ENCODE measurements at regions not wholly inside any gene's neighbourhood (a gene's known extent, or its start where the extent isn't known, plus 50 kb on each side); places are given as distances from the start of the nearest gene placed in this dataset.

GRCh38 chr4:135194477-135194876 is 992.9 kb upstream of the PABPC4L start:
- no peak overlapping the region for H3K4me3 Mint-ChIP-seq
- DNase-seq (ENCODE audit: low spot score) = no peak
- H3K4me1 Mint-ChIP-seq (ENCODE audit: low read depth) = no peaks in the 10 kb centered on the region
- no peaks in the 10 kb centered on the region for H3K36me3 Mint-ChIP-seq (ENCODE audit: low read depth)
- H3K27ac Mint-ChIP-seq = no peak overlapping the region
- no peaks in the 10 kb centered on the region for H3K9me3 Mint-ChIP-seq
- no peaks in the 10 kb centered on the region for H3K27me3 Mint-ChIP-seq (ENCODE audit: low read depth)

DNA sequence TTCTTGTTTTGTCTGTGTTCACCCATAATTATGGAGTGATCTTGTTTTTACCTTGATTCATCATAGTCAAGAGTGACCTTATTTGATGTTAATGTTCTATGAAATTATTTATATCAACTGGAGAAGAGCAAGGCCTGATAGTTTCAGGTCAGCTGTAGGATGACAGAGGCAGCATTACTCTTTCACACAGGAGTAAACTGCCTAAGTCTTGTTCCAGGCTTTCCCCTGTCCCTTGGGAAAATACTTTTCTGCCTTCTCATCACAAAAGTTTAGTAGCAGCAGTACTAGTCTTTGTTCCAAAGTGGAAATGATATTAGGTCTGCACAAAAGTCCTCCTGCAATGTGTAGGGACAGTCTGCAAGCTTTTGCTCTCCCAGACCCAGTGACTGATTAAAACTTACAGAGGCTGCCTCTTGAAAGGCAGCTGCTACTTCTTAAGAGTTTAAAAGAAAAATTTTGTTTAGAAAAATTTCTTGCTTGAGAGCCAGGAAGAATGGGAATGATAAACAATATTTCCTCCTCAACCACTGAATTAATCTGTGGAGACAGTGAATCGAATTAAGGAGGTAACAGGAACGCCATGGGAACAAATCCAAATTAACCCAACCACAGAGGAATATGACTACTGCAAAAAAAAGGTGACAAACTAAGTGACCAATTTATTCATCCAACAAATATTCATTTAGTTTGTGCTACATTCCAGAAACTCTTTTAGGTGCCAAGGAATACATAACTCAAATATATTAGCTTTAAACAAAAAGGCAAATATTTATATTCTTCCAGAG is 991.4 kb upstream of the PABPC4L start:
- Mint-ChIP-seq H3K9me3 (peaks cover 1% of the 10 kb centered on the region), H3K4me1 (ENCODE audit: low read depth) (no peaks in the 10 kb centered on the region), H3K27me3 (ENCODE audit: low read depth) (no peaks in the 10 kb centered on the region), H3K36me3 (ENCODE audit: low read depth) (no peaks in the 10 kb centered on the region), H3K27ac (no peak overlapping the region), H3K4me3 (no peak overlapping the region)
- no peak for DNase-seq (ENCODE audit: low spot score)

- no peak for DNase-seq (ENCODE audit: low spot score)
- Mint-ChIP-seq H3K27me3 (ENCODE audit: low read depth) (no peaks in the 10 kb centered on the region), H3K9me3 (peaks cover 3% of the 10 kb centered on the region), H3K36me3 (ENCODE audit: low read depth) (no peaks in the 10 kb centered on the region), H3K4me1 (ENCODE audit: low read depth) (no peaks in the 10 kb centered on the region), H3K27ac (no peak overlapping the region), H3K4me3 (no peak overlapping the region)
These were observed 990.0 kb upstream of the PABPC4L start for GRCh38 chr4:135191596-135191995.

DNA sequence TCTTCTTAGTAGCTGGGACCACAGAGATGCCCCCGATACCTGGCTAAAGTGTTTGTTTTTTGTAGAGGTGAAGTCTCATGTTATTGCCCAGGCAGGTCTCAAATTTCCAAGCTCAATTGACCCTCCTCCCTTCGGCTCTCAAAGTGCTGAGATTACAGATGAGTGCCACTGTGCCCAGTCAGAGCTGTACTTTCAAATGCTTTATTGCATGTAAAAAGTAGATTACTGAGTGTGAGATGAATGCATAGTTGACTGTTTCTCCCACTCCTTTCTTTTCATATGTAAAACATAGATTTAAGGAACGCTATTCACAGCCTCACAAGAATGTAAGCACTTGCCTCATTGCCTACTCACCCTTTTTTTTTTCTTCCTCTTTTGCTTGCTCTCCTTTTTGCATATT is 984.4 kb upstream of the PABPC4L start:
- DNase-seq (ENCODE audit: low spot score) = no peak
- Mint-ChIP-seq H3K27me3 (ENCODE audit: low read depth) (no peaks in the 10 kb centered on the region), H3K36me3 (ENCODE audit: low read depth) (no peaks in the 10 kb centered on the region), H3K4me3 (no peak overlapping the region), H3K9me3 (peaks cover 3% of the 10 kb centered on the region), H3K4me1 (ENCODE audit: low read depth) (no peaks in the 10 kb centered on the region), H3K27ac (no peak overlapping the region)

GRCh38 chr4:135185256-135185655 is 983.7 kb upstream of the PABPC4L start:
- Mint-ChIP-seq H3K4me3 (no peak overlapping the region), H3K36me3 (ENCODE audit: low read depth) (no peaks in the 10 kb centered on the region), H3K27ac (no peak overlapping the region), H3K27me3 (ENCODE audit: low read depth) (no peaks in the 10 kb centered on the region), H3K9me3 (peaks cover 7% of the 10 kb centered on the region), H3K4me1 (ENCODE audit: low read depth) (no peaks in the 10 kb centered on the region)
- DNase-seq (ENCODE audit: low spot score) = no peak

DNA sequence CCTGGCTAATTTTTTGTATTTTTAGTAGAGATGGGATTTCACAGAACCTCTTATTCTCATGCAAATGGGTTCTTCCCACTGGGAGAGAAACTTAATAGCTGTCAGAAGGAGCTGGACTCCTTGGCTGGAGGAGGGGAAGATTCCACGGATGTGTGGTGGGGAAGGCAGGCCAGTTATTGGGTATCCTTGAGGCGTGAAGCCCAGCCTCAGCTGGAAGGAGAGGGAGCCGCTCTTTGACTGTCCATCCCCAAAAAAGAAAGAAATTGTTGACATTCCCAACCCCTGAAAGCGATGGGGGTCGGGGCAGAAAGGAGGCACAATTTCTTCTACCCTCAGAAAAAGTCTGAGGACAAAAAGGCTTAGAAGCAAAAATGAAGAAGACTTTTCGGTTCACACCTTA is 983.1 kb upstream of the PABPC4L start:
- Mint-ChIP-seq H3K36me3 (ENCODE audit: low read depth) (no peaks in the 10 kb centered on the region), H3K4me3 (no peak overlapping the region), H3K27ac (no peak overlapping the region), H3K9me3 (peaks cover 7% of the 10 kb centered on the region), H3K4me1 (ENCODE audit: low read depth) (no peaks in the 10 kb centered on the region), H3K27me3 (ENCODE audit: low read depth) (no peaks in the 10 kb centered on the region)
- DNase-seq (ENCODE audit: low spot score) = no peak

DNA sequence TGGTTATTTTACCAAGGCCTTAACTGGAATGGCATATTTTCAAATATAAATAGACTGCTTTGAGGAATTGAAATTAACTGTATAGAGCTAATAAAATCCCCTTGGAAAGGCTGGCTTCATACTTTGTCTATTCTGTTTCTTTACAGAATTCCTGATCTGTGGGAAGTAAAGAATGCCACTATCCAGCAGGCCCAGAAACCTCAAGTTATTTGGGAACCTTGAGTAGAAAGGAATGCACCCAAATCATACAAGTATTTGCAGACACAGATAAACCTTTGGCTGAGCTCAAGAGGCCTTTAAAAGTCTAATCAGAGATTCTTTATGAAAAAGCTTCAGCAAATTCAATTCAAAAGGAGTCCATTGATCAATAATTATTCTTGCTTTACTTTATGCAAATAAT is 975.7 kb upstream of the PABPC4L start:
- H3K4me3 Mint-ChIP-seq = no peak overlapping the region
- H3K27ac Mint-ChIP-seq = no peak overlapping the region
- DNase-seq (ENCODE audit: low spot score) = no peak
- H3K36me3 Mint-ChIP-seq (ENCODE audit: low read depth) = no peaks in the 10 kb centered on the region
- H3K4me1 Mint-ChIP-seq (ENCODE audit: low read depth) = no peaks in the 10 kb centered on the region
- H3K27me3 Mint-ChIP-seq (ENCODE audit: low read depth) = no peaks in the 10 kb centered on the region
- peaks cover 10% of the 10 kb centered on the region for H3K9me3 Mint-ChIP-seq

DNA sequence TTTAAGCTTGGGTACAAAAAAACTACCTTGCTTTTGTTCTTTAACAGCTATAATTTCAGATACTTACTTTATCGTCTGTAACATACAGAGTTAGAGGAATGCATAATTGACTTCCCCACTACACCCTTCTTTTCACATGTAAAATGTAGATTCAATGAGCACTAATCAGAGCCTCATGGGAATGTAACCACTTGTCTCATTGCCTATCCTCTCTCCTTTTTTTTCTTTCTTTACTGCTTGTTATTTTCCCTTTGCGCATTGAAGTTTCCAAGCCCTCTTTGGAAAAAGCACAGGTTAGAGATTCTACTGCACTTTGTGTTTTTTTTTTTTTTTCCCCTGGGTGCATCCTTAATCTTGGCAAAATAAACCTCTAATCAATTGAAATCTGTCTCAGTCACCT is 965.1 kb upstream of the PABPC4L start:
- H3K4me3 Mint-ChIP-seq = no peak overlapping the region
- peaks cover 9% of the 10 kb centered on the region for H3K9me3 Mint-ChIP-seq
- H3K27me3 Mint-ChIP-seq (ENCODE audit: low read depth) = no peaks in the 10 kb centered on the region
- no peaks in the 10 kb centered on the region for H3K36me3 Mint-ChIP-seq (ENCODE audit: low read depth)
- DNase-seq (ENCODE audit: low spot score) = no peak
- no peak overlapping the region for H3K27ac Mint-ChIP-seq
- no peaks in the 10 kb centered on the region for H3K4me1 Mint-ChIP-seq (ENCODE audit: low read depth)

- Mint-ChIP-seq H3K9me3 (no peaks in the 10 kb centered on the region), H3K36me3 (ENCODE audit: low read depth) (no peaks in the 10 kb centered on the region), H3K27me3 (ENCODE audit: low read depth) (no peaks in the 10 kb centered on the region), H3K27ac (no peak overlapping the region), H3K4me3 (no peak overlapping the region), H3K4me1 (ENCODE audit: low read depth) (no peaks in the 10 kb centered on the region)
- DNase-seq (ENCODE audit: low spot score) = no peak
These were observed 963.0 kb upstream of the PABPC4L start for GRCh38 chr4:135164601-135165000.

DNA sequence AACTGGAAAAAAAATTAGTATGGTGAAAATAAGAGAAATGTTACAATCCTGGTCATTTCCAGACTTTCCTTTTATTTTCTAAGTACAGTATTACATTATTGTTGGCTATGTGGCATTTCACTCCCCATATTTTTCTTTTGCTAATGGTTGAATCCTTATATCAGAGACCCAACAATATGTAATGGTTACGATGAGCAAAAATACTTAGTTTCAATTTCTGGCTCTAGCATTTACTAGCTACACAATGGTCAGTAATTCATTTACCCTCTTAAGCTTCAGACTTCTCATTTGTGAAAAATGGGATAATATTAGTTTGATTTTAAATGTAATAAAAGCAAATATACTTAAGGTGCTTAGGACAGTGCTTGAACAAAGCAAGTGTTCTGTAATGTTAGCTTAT is 942.9 kb upstream of the PABPC4L start:
- H3K4me3 Mint-ChIP-seq = no peak overlapping the region
- H3K4me1 Mint-ChIP-seq (ENCODE audit: low read depth) = no peaks in the 10 kb centered on the region
- peaks cover 12% of the 10 kb centered on the region for H3K9me3 Mint-ChIP-seq
- no peak for DNase-seq (ENCODE audit: low spot score)
- H3K27me3 Mint-ChIP-seq (ENCODE audit: low read depth) = no peaks in the 10 kb centered on the region
- H3K27ac Mint-ChIP-seq = no peak overlapping the region
- H3K36me3 Mint-ChIP-seq (ENCODE audit: low read depth) = no peaks in the 10 kb centered on the region

GRCh38 chr4:135124196-135124595 is 922.6 kb upstream of the PABPC4L start:
- H3K27me3 Mint-ChIP-seq (ENCODE audit: low read depth) = no peaks in the 10 kb centered on the region
- no peak overlapping the region for H3K27ac Mint-ChIP-seq
- no peaks in the 10 kb centered on the region for H3K36me3 Mint-ChIP-seq (ENCODE audit: low read depth)
- no peaks in the 10 kb centered on the region for H3K4me1 Mint-ChIP-seq (ENCODE audit: low read depth)
- H3K4me3 Mint-ChIP-seq = no peak overlapping the region
- DNase-seq (ENCODE audit: low spot score) = no peak
- peaks cover 15% of the 10 kb centered on the region for H3K9me3 Mint-ChIP-seq

GRCh38 chr4:135123632-135124031 is 922.0 kb upstream of the PABPC4L start:
- Mint-ChIP-seq H3K4me3 (no peak overlapping the region), H3K27me3 (ENCODE audit: low read depth) (no peaks in the 10 kb centered on the region), H3K4me1 (ENCODE audit: low read depth) (no peaks in the 10 kb centered on the region), H3K9me3 (peaks cover 17% of the 10 kb centered on the region), H3K27ac (no peak overlapping the region), H3K36me3 (ENCODE audit: low read depth) (no peaks in the 10 kb centered on the region)
- DNase-seq (ENCODE audit: low spot score) = no peak

DNA sequence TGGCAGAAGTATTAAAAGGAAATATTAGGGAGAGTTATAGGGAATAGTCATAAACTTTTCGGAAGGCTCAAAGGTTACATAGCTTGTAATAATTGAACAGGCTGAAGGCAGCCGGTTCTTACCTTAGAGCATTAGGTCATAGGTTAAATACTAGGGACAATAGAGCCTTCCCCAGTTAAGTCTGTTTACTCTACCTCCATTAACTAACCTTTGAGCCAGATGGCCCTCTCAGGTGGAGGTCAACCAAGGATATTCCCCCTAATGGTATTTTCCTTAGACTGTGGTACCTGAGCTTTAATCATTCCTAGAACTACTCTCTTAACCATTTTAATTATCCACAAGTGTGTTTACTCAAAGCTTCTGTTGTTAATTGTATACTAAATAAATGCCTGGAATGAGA is 920.9 kb upstream of the PABPC4L start:
- Mint-ChIP-seq H3K27me3 (ENCODE audit: low read depth) (no peaks in the 10 kb centered on the region), H3K4me3 (no peak overlapping the region), H3K9me3 (peaks cover 19% of the 10 kb centered on the region)

DNA sequence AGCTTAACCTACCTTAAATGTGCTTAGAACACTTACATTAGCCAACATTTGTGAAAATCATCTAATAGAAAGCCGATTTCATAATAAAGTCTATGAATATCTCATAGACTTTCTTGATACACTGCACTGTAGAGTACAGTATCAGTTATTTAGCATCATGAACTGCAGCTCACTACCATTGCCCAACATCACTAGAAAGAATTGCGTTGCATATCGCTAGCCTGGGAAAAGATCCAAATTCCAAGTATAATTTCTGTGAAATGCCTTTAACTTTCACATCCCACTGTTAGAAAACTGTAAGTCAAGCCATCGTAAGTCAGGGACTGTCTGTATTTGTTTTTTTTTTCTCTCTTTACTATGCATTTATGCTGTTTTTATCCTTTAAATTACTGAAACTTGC is 918.6 kb upstream of the PABPC4L start:
- no peak for DNase-seq (ENCODE audit: low spot score)
- H3K4me1 Mint-ChIP-seq (ENCODE audit: low read depth) = no peaks in the 10 kb centered on the region
- H3K27me3 Mint-ChIP-seq (ENCODE audit: low read depth) = no peaks in the 10 kb centered on the region
- H3K27ac Mint-ChIP-seq = no peak overlapping the region
- H3K4me3 Mint-ChIP-seq = no peak overlapping the region
- H3K9me3 Mint-ChIP-seq = peaks cover 23% of the 10 kb centered on the region
- no peaks in the 10 kb centered on the region for H3K36me3 Mint-ChIP-seq (ENCODE audit: low read depth)

More for the DNA sequence above, 920.9 kb upstream of the PABPC4L start:
- Mint-ChIP-seq H3K4me1 (ENCODE audit: low read depth) (no peaks in the 10 kb centered on the region), H3K36me3 (ENCODE audit: low read depth) (no peaks in the 10 kb centered on the region), H3K27ac (no peak overlapping the region)
- no peak for DNase-seq (ENCODE audit: low spot score)

- H3K27me3 Mint-ChIP-seq (ENCODE audit: low read depth) = no peaks in the 10 kb centered on the region
- no peak overlapping the region for H3K27ac Mint-ChIP-seq
- DNase-seq (ENCODE audit: low spot score) = no peak
- no peak overlapping the region for H3K4me3 Mint-ChIP-seq
- H3K36me3 Mint-ChIP-seq (ENCODE audit: low read depth) = no peaks in the 10 kb centered on the region
- peaks cover 26% of the 10 kb centered on the region for H3K9me3 Mint-ChIP-seq
- H3K4me1 Mint-ChIP-seq (ENCODE audit: low read depth) = no peaks in the 10 kb centered on the region
These were observed 912.5 kb upstream of the PABPC4L start for GRCh38 chr4:135114079-135114478.
